T-cell (primary cell): ENCODE measurements at regions not wholly inside any gene's neighbourhood (a gene's known extent, or its start where the extent isn't known, plus 50 kb on each side); places are given as distances from the start of the nearest gene placed in this dataset.

Source experiments
- ATAC-seq, 4 experiments: fragments of 200-7000 bp in 3 of 4; fragments of 150-1000 bp in 1 of 4; cut with Tn5 transposase; replicated peaks in 1 of 4; 1 replicate in 3 of 4; 2 replicates in 1 of 4; pipeline ENCODE4 v1.10.0; 2021; ENCODE audit warnings: moderate library complexity in 3 of 4, mild to moderate bottlenecking in 2 of 4, moderate number of reproducible peaks in 1 of 4
- CTCF ChIA-PET, 2 donors: fragments of 300-600 bp; sonication (Branson Sonifier 250); formaldehyde crosslinking; loops; one replicate each; lab custom pipeline; 2022; ENCODE audit warnings: antibody characterized with exemption in 2 of 2; lab: Charles Lee
- POLR2A ChIA-PET, 2 donors: fragments of 300-600 bp; sonication (Branson Sonifier 250); formaldehyde crosslinking; loops; one replicate each; lab custom pipeline; 2022; ENCODE audit warnings: antibody characterized with exemption in 2 of 2; lab: Charles Lee
- DNase-seq, 35 experiments: peaks; one replicate each; pipeline versions ENCODE4 v3.0.0 to v3.0.0-alpha.2; 2013 to 2023
- H3K27ac ChIP-seq: one replicate; pipeline ENCODE4 v1.5.1; 2013; ENCODE audit warnings: low read length
- H3K27me3 ChIP-seq, 2 experiments: replicated peaks in 1 of 2; 1 replicate in 1 of 2; 2 replicates in 1 of 2; pipeline versions ENCODE4 v1.6.1 to v1.7.0; 2013; ENCODE audit warnings: low read length in 1 of 2, mixed read lengths in 1 of 2; ENCODE audit not compliant: control insufficient read depth in 2 of 2, insufficient read depth in 2 of 2; ENCODE audit errors: extremely low read depth in 1 of 2
- H3K36me3 ChIP-seq, 2 donors: 1 replicate in 1 of 2; 2 replicates in 1 of 2; pipeline versions ENCODE4 v1.6.1 to v1.7.0; 2013; ENCODE audit warnings: low read length in 1 of 2; ENCODE audit not compliant: control insufficient read depth in 2 of 2, insufficient read depth in 1 of 2; ENCODE audit errors: extremely low read depth in 1 of 2
- H3K4me1 ChIP-seq, 2 experiments: 1 replicate in 1 of 2; 2 replicates in 1 of 2; pipeline versions ENCODE4 v1.6.1 to v1.7.0; 2013; ENCODE audit warnings: low read length in 2 of 2, mixed read lengths in 1 of 2; ENCODE audit not compliant: insufficient read depth in 2 of 2, control insufficient read depth in 1 of 2; ENCODE audit errors: extremely low read depth in 1 of 2
- H3K4me3 ChIP-seq, 2 donors: 1 replicate in 1 of 2; 2 replicates in 1 of 2; pipeline versions ENCODE4 v1.5.1 to v1.7.0; 2013; ENCODE audit warnings: mild to moderate bottlenecking in 2 of 2, low read length in 1 of 2, moderate library complexity in 1 of 2; ENCODE audit not compliant: control insufficient read depth in 1 of 2; ENCODE audit errors: extremely low read depth in 1 of 2
- H3K9me3 ChIP-seq: 2 replicates; pipeline ENCODE4 v1.7.0; 2013
- H3K27ac Mint-ChIP-seq, 2 donors: one replicate each; pipeline ENCODE4 v1.8.0; 2020 to 2021; ENCODE audit warnings: mild to moderate bottlenecking in 2 of 2, mixed read lengths in 2 of 2
- H3K27me3 Mint-ChIP-seq, 2 donors: one replicate each; pipeline ENCODE4 v1.8.0; 2021 to 2022; ENCODE audit warnings: mixed read lengths in 2 of 2
- H3K36me3 Mint-ChIP-seq: one replicate; pipeline ENCODE4 v1.8.0; 2021; ENCODE audit warnings: mixed read lengths
- H3K4me1 Mint-ChIP-seq, 3 donors: one replicate each; pipeline ENCODE4 v1.8.0; 2020 to 2022; ENCODE audit warnings: mixed read lengths in 3 of 3, mild to moderate bottlenecking in 1 of 3
- H3K4me3 Mint-ChIP-seq, 3 donors: one replicate each; pipeline ENCODE4 v1.8.0; 2020 to 2022; ENCODE audit warnings: mild to moderate bottlenecking in 3 of 3, mixed read lengths in 3 of 3, moderate library complexity in 3 of 3
- H3K9me3 Mint-ChIP-seq, 3 donors: one replicate each; pipeline ENCODE4 v1.8.0; 2020 to 2022; ENCODE audit warnings: mixed read lengths in 3 of 3
- WGBS: methylation state at CpG from one replicate; pipeline ENCODE4 v1.1.5; 2013; ENCODE audit warnings: missing lambda C conversion rate; ENCODE audit not compliant: insufficient coverage; 5-methylcytosine and 5-hydroxymethylcytosine counted together

GRCh38 chr1:80453775-80454174 lies 1347.0 kb upstream of the ADGRL2 start:
- Histone ChIP-seq H3K36me3 (no peaks in the 10 kb centered on the region), H3K9me3 (no peaks in the 10 kb centered on the region), H3K27me3 (no peaks in the 10 kb centered on the region), H3K4me1 (no peaks in the 10 kb centered on the region), H3K4me3 (no peak overlapping the region), H3K27ac (no peak overlapping the region)
- WGBS, result no CpG with 5 or more reads among the region's 2 CpGs
- CTCF ChIA-PET, result interaction anchor here in 1 of 2 donors (0.6 kb wide), 1 partner anchor 39 kb away, joined by 8 read pairs; no protein-coding TSS in a partner anchor
- no peaks in the 10 kb centered on the region for H3K36me3 Mint-ChIP-seq
- DNase-seq (no peak), ATAC-seq (no peak)
- peaks cover 0 to 7% (median 0%) of the 10 kb centered on the region in 3 donors for H3K9me3 Mint-ChIP-seq
- H3K27ac Mint-ChIP-seq, result no peak overlapping the region
- POLR2A ChIA-PET, result no interaction called here
- H3K4me1 Mint-ChIP-seq, result no peaks in the 10 kb centered on the region
- H3K27me3 Mint-ChIP-seq, result no peaks in the 10 kb centered on the region
- no peak overlapping the region for H3K4me3 Mint-ChIP-seq

GRCh38 chr1:80450711-80451110 lies 1350.0 kb upstream of the ADGRL2 start:
- Mint-ChIP-seq H3K4me1 (no peaks in the 10 kb centered on the region), H3K4me3 (no peak overlapping the region), H3K36me3 (no peaks in the 10 kb centered on the region), H3K9me3 (peaks cover 0 to 7% (median 0%) of the 10 kb centered on the region in 3 donors), H3K27ac (no peak overlapping the region), H3K27me3 (no peaks in the 10 kb centered on the region)
- no peak for DNase-seq
- H3K36me3 ChIP-seq, result no peaks in the 10 kb centered on the region
- no peaks in the 10 kb centered on the region for H3K9me3 ChIP-seq
- H3K27me3 ChIP-seq, result no peaks in the 10 kb centered on the region
- H3K27ac ChIP-seq, result no peak overlapping the region
- ChIA-PET POLR2A (no interaction called here), CTCF (no interaction called here)
- no peak for ATAC-seq
- H3K4me1 ChIP-seq, result no peaks in the 10 kb centered on the region
- WGBS, result 66% methylated on average over 2 of the region's 2 CpGs
- H3K4me3 ChIP-seq, result no peak overlapping the region

- ATAC-seq (no peak), DNase-seq (no peak)
- CTCF ChIA-PET, result no interaction called here
- no peak overlapping the region for H3K4me3 ChIP-seq
- no peak overlapping the region for H3K4me3 Mint-ChIP-seq
- H3K27me3 ChIP-seq, result no peaks in the 10 kb centered on the region
- H3K36me3 Mint-ChIP-seq, result no peaks in the 10 kb centered on the region
- H3K9me3 Mint-ChIP-seq, result peaks cover 0 to 7% (median 0%) of the 10 kb centered on the region in 3 donors
- 100% methylated on average over 2 of the region's 5 CpGs for WGBS
- H3K4me1 ChIP-seq, result no peaks in the 10 kb centered on the region
- H3K4me1 Mint-ChIP-seq, result no peaks in the 10 kb centered on the region
- H3K9me3 ChIP-seq, result no peaks in the 10 kb centered on the region
- no peaks in the 10 kb centered on the region for H3K36me3 ChIP-seq
- H3K27me3 Mint-ChIP-seq, result no peaks in the 10 kb centered on the region
- POLR2A ChIA-PET, result no interaction called here
- no peak overlapping the region for H3K27ac Mint-ChIP-seq
- H3K27ac ChIP-seq, result no peak overlapping the region
Observed at GRCh38 chr1:80448081-80448480, 1352.7 kb upstream of the ADGRL2 start.

- Histone ChIP-seq H3K36me3 (no peaks in the 10 kb centered on the region), H3K9me3 (no peaks in the 10 kb centered on the region), H3K4me3 (no peak overlapping the region), H3K4me1 (no peaks in the 10 kb centered on the region), H3K27ac (no peak overlapping the region), H3K27me3 (no peaks in the 10 kb centered on the region)
- CTCF ChIA-PET, result no interaction called here
- Mint-ChIP-seq H3K4me1 (no peaks in the 10 kb centered on the region), H3K4me3 (no peak overlapping the region), H3K27me3 (no peaks in the 10 kb centered on the region), H3K27ac (no peak overlapping the region), H3K9me3 (peaks cover 0 to 7% (median 0%) of the 10 kb centered on the region in 3 donors), H3K36me3 (no peaks in the 10 kb centered on the region)
- DNase-seq (no peak), ATAC-seq (no peak)
- no CpG with 5 or more reads among the region's 1 CpG for WGBS
- POLR2A ChIA-PET, result no interaction called here
Observed at GRCh38 chr1:80447526-80447925, 1353.2 kb upstream of the ADGRL2 start.

- no peak for DNase-seq
- no peaks in the 10 kb centered on the region for H3K36me3 Mint-ChIP-seq
- H3K4me1 ChIP-seq, result no peaks in the 10 kb centered on the region
- no peak overlapping the region for H3K27ac Mint-ChIP-seq
- H3K4me3 ChIP-seq, result no peak overlapping the region
- H3K4me3 Mint-ChIP-seq, result no peak overlapping the region
- ATAC-seq, result no peak
- no peaks in the 10 kb centered on the region for H3K9me3 ChIP-seq
- H3K4me1 Mint-ChIP-seq, result no peaks in the 10 kb centered on the region
- H3K27me3 Mint-ChIP-seq, result no peaks in the 10 kb centered on the region
- peaks cover 0 to 3% (median 0%) of the 10 kb centered on the region in 3 donors for H3K9me3 Mint-ChIP-seq
- no peaks in the 10 kb centered on the region for H3K36me3 ChIP-seq
- no peak overlapping the region for H3K27ac ChIP-seq
- ChIA-PET POLR2A (no interaction called here), CTCF (no interaction called here)
- no CpG with 5 or more reads among the region's 4 CpGs for WGBS
- no peaks in the 10 kb centered on the region for H3K27me3 ChIP-seq
Observed at GRCh38 chr1:80445033-80445432, 1355.7 kb upstream of the ADGRL2 start.

GRCh38 chr1:80444171-80444570 lies 1356.6 kb upstream of the ADGRL2 start:
- H3K27ac Mint-ChIP-seq, result no peak overlapping the region
- H3K4me1 Mint-ChIP-seq, result no peaks in the 10 kb centered on the region
- H3K27me3 Mint-ChIP-seq, result no peaks in the 10 kb centered on the region
- H3K9me3 ChIP-seq, result no peaks in the 10 kb centered on the region
- ATAC-seq (no peak), DNase-seq (no peak)
- H3K27ac ChIP-seq, result no peak overlapping the region
- peaks cover 0 to 7% (median 0%) of the 10 kb centered on the region in 3 donors for H3K9me3 Mint-ChIP-seq
- H3K27me3 ChIP-seq, result no peaks in the 10 kb centered on the region
- CTCF ChIA-PET, result no interaction called here
- 27% methylated on average over 2 of the region's 3 CpGs for WGBS
- no peak overlapping the region for H3K4me3 ChIP-seq
- no peak overlapping the region for H3K4me3 Mint-ChIP-seq
- POLR2A ChIA-PET, result interaction anchor here in 1 of 2 donors (0.5 kb wide), 1 partner anchor 9 kb away, joined by 4 read pairs; no protein-coding TSS in a partner anchor
- H3K4me1 ChIP-seq, result no peaks in the 10 kb centered on the region
- H3K36me3 ChIP-seq, result no peaks in the 10 kb centered on the region
- no peaks in the 10 kb centered on the region for H3K36me3 Mint-ChIP-seq

GRCh38 chr1:80441664-80442063 lies 1359.1 kb upstream of the ADGRL2 start:
- H3K36me3 ChIP-seq, result no peaks in the 10 kb centered on the region
- no peaks in the 10 kb centered on the region for H3K9me3 ChIP-seq
- Mint-ChIP-seq H3K4me3 (no peak overlapping the region), H3K27me3 (no peaks in the 10 kb centered on the region), H3K4me1 (no peaks in the 10 kb centered on the region), H3K9me3 (peaks cover 0 to 7% (median 7%) of the 10 kb centered on the region in 3 donors), H3K36me3 (no peaks in the 10 kb centered on the region), H3K27ac (no peak overlapping the region)
- 90% methylated on average over 6 of the region's 7 CpGs for WGBS
- ChIA-PET POLR2A (no interaction called here), CTCF (no interaction called here)
- ATAC-seq (no peak), DNase-seq (no peak)
- H3K27ac ChIP-seq, result no peak overlapping the region
- H3K4me3 ChIP-seq, result no peak overlapping the region
- H3K27me3 ChIP-seq, result no peaks in the 10 kb centered on the region
- H3K4me1 ChIP-seq, result no peaks in the 10 kb centered on the region
